Activated CD4-positive, alpha-beta memory T cell treated with anti-CD3 and anti-CD28 coated beads, Interleukin-2, amount 10 ng/mL, durations not matched to agents 7 days and 5 days (primary cell): ENCODE measurements at regions not wholly inside any gene's neighbourhood (a gene's known extent, or its start where the extent isn't known, plus 50 kb on each side); places are given as distances from the start of the nearest gene placed in this dataset.
"Not testable (repeated sequence)": the region's sequence is repeated elsewhere in the genome, so short reads cannot be mapped to it uniquely, and the experiment has no call there.

ENCODE experiments used
- CTCF ChIA-PET: fragments of 350-600 bp; sonication (Branson Sonifier 250); formaldehyde crosslinking; loops from one replicate; lab custom pipeline; 2021; ENCODE audit warnings: antibody characterized with exemption, inconsistent platforms; lab: Charles Lee
- POLR2A ChIA-PET: fragments of 350-600 bp; sonication (Branson Sonifier 250); formaldehyde crosslinking; loops from one replicate; lab custom pipeline; 2021; ENCODE audit warnings: antibody characterized with exemption; lab: Charles Lee
- DNase-seq: peaks from one replicate; pipeline ENCODE4 v3.0.0-alpha.2; 2020
- H3K27ac Mint-ChIP-seq: one replicate; pipeline ENCODE4 v1.8.0; 2021; ENCODE audit warnings: mild to moderate bottlenecking, mixed read lengths
- H3K27me3 Mint-ChIP-seq: one replicate; pipeline ENCODE4 v1.8.0; 2021; ENCODE audit warnings: mixed read lengths
- H3K36me3 Mint-ChIP-seq: one replicate; pipeline ENCODE4 v1.8.0; 2021; ENCODE audit warnings: low read depth, mixed read lengths
- H3K4me1 Mint-ChIP-seq: one replicate; pipeline ENCODE4 v1.8.0; 2021; ENCODE audit warnings: mixed read lengths
- H3K4me3 Mint-ChIP-seq: one replicate; pipeline ENCODE4 v1.8.0; 2021; ENCODE audit warnings: mild to moderate bottlenecking, mixed read lengths
- H3K9me3 Mint-ChIP-seq: one replicate; pipeline ENCODE4 v1.8.0; 2021; ENCODE audit warnings: mixed read lengths

GRCh38 chr1:19024532-19024931 lies 68.1 kb upstream of the IFFO2 start:
- peaks cover 19% of the 10 kb centered on the region for H3K27me3 Mint-ChIP-seq
- H3K9me3 Mint-ChIP-seq, result no peaks in the 10 kb centered on the region
- POLR2A ChIA-PET, result no interaction called here
- H3K4me3 Mint-ChIP-seq, result no peak overlapping the region
- CTCF ChIA-PET, result interaction anchor here (1.4 kb wide), 1 partner anchor 9 kb away, joined by 3 read pairs; no protein-coding TSS in a partner anchor
- H3K36me3 Mint-ChIP-seq, result no peaks in the 10 kb centered on the region
- no peak for DNase-seq
- no peaks in the 10 kb centered on the region for H3K4me1 Mint-ChIP-seq
- H3K27ac Mint-ChIP-seq, result no peak overlapping the region

- no peak for DNase-seq
- Mint-ChIP-seq H3K9me3 (no peaks in the 10 kb centered on the region), H3K4me1 (no peaks in the 10 kb centered on the region), H3K4me3 (no peak overlapping the region), H3K27me3 (peaks cover 23% of the 10 kb centered on the region), H3K36me3 (no peaks in the 10 kb centered on the region), H3K27ac (no peak overlapping the region)
- ChIA-PET POLR2A (no interaction called here), CTCF (no interaction called here)
Observed at GRCh38 chr1:19023787-19024186, 67.3 kb upstream of the IFFO2 start.

- H3K4me3 Mint-ChIP-seq, result no peak overlapping the region
- ChIA-PET POLR2A (no interaction called here), CTCF (no interaction called here)
- no peak overlapping the region for H3K27ac Mint-ChIP-seq
- H3K36me3 Mint-ChIP-seq, result no peaks in the 10 kb centered on the region
- no peak for DNase-seq
- H3K9me3 Mint-ChIP-seq, result no peaks in the 10 kb centered on the region
- peaks cover 15% of the 10 kb centered on the region for H3K27me3 Mint-ChIP-seq
- H3K4me1 Mint-ChIP-seq, result no peaks in the 10 kb centered on the region
Observed at GRCh38 chr1:19021845-19022244, 65.4 kb upstream of the IFFO2 start.

GRCh38 chr1:19019288-19019687 lies 62.8 kb upstream of the IFFO2 start:
- CTCF ChIA-PET, H3K9me3 Mint-ChIP-seq, H3K4me1 Mint-ChIP-seq: not testable (repeated sequence)

GRCh38 chr1:19015476-19015875 lies 59.0 kb upstream of the IFFO2 start:
- no peaks in the 10 kb centered on the region for H3K9me3 Mint-ChIP-seq
- CTCF ChIA-PET, result interaction anchor here (1.1 kb wide), 1 partner anchor 9 kb away, joined by 3 read pairs; no protein-coding TSS in a partner anchor
- POLR2A ChIA-PET, result no interaction called here
- H3K36me3 Mint-ChIP-seq, result no peaks in the 10 kb centered on the region
- DNase-seq, result no peak
- peaks cover 11% of the 10 kb centered on the region for H3K27me3 Mint-ChIP-seq
- H3K4me3 Mint-ChIP-seq, result no peak overlapping the region
- H3K27ac Mint-ChIP-seq, result no peak overlapping the region
- peaks cover 21% of the 10 kb centered on the region for H3K4me1 Mint-ChIP-seq

More at GRCh38 chr1:19019288-19019687, 62.8 kb upstream of the IFFO2 start:
- H3K36me3 Mint-ChIP-seq, POLR2A ChIA-PET, H3K27ac Mint-ChIP-seq, DNase-seq, H3K4me3 Mint-ChIP-seq: not testable (repeated sequence)
- H3K27me3 Mint-ChIP-seq, result peaks cover 13% of the 10 kb centered on the region

GRCh38 chr1:19014765-19015164 lies 58.3 kb upstream of the IFFO2 start:
- DNase-seq, result no peak

GRCh38 chr1:19013826-19014548 lies 57.5 kb upstream of the IFFO2 start:
- POLR2A ChIA-PET, result no interaction called here

More at GRCh38 chr1:19014765-19015164, 58.3 kb upstream of the IFFO2 start:
- ChIA-PET POLR2A (no interaction called here), CTCF (no interaction called here)
- Mint-ChIP-seq H3K4me3 (no peak overlapping the region), H3K36me3 (no peaks in the 10 kb centered on the region), H3K9me3 (no peaks in the 10 kb centered on the region), H3K4me1 (peaks cover 28% of the 10 kb centered on the region), H3K27ac (no peak overlapping the region), H3K27me3 (peaks cover 11% of the 10 kb centered on the region)

GRCh38 chr1:19011845-19012231 lies 55.4 kb upstream of the IFFO2 start:
- CTCF ChIA-PET, result interaction anchor here (1.2 to 2.1 kb wide), 2 partner anchors 63 to 99 kb away, joined by 7 to 9 read pairs; no protein-coding TSS in a partner anchor
- peaks cover 11% of the 10 kb centered on the region for H3K27me3 Mint-ChIP-seq

More at GRCh38 chr1:19013826-19014548, 57.5 kb upstream of the IFFO2 start:
- H3K4me1 Mint-ChIP-seq, result peaks cover 28% of the 10 kb centered on the region
- DNase-seq, result no peak
- CTCF ChIA-PET, result no interaction called here
- H3K9me3 Mint-ChIP-seq, result no peaks in the 10 kb centered on the region
- no peak overlapping the region for H3K27ac Mint-ChIP-seq
- no peak overlapping the region for H3K4me3 Mint-ChIP-seq
- H3K27me3 Mint-ChIP-seq, result peaks cover 8% of the 10 kb centered on the region
- no peaks in the 10 kb centered on the region for H3K36me3 Mint-ChIP-seq

GRCh38 chr1:19010995-19011844 lies 54.7 kb upstream of the IFFO2 start:
- POLR2A ChIA-PET, result interaction anchor here (1.0 to 1.9 kb wide), 7 partner anchors 21 to 108 kb away, joined by 3 to 13 read pairs (median 4); partner anchors contain the start of gene ALDH4A1
- H3K4me1 Mint-ChIP-seq, result peaks cover 28% of the 10 kb centered on the region
- H3K27ac Mint-ChIP-seq, result peak overlapping the region; percentile 1

More at GRCh38 chr1:19011845-19012231, 55.4 kb upstream of the IFFO2 start:
- Mint-ChIP-seq H3K4me3 (no peak overlapping the region), H3K4me1 (peaks cover 28% of the 10 kb centered on the region), H3K9me3 (no peaks in the 10 kb centered on the region), H3K36me3 (no peaks in the 10 kb centered on the region), H3K27ac (no peak overlapping the region)
- POLR2A ChIA-PET, result interaction anchor here (1.0 to 1.9 kb wide), 7 partner anchors 20 to 109 kb away, joined by 3 to 13 read pairs (median 4); partner anchors contain the start of gene ALDH4A1
- no peak for DNase-seq

GRCh38 chr1:19010503-19010902 lies 54.0 kb upstream of the IFFO2 start:
- H3K27me3 Mint-ChIP-seq, result peaks cover 18% of the 10 kb centered on the region
- POLR2A ChIA-PET, result interaction anchor here (1.0 to 1.9 kb wide), 8 partner anchors 10 to 108 kb away, joined by 3 to 13 read pairs (median 4); partner anchors contain the start of gene ALDH4A1
- H3K4me1 Mint-ChIP-seq, result peaks cover 28% of the 10 kb centered on the region
- H3K36me3 Mint-ChIP-seq, result no peaks in the 10 kb centered on the region
- CTCF ChIA-PET, result interaction anchor here (1.0 to 2.1 kb wide), 3 partner anchors 9 to 98 kb away, joined by 3 to 9 read pairs (median 7); no protein-coding TSS in a partner anchor
- peaks cover 2% of the 10 kb centered on the region for H3K9me3 Mint-ChIP-seq
- peak overlapping the region; percentile 1 for H3K27ac Mint-ChIP-seq
- H3K4me3 Mint-ChIP-seq, result no peak overlapping the region
- no peak for DNase-seq

More at GRCh38 chr1:19010995-19011844, 54.7 kb upstream of the IFFO2 start:
- H3K4me3 Mint-ChIP-seq, result no peak overlapping the region
- H3K9me3 Mint-ChIP-seq, result peaks cover 2% of the 10 kb centered on the region
- no peaks in the 10 kb centered on the region for H3K36me3 Mint-ChIP-seq
- peak; percentile 85 for DNase-seq
- H3K27me3 Mint-ChIP-seq, result peaks cover 13% of the 10 kb centered on the region
- CTCF ChIA-PET, result interaction anchor here (1.0 to 2.1 kb wide), 3 partner anchors 10 to 98 kb away, joined by 3 to 9 read pairs (median 7); no protein-coding TSS in a partner anchor

GRCh38 chr1:19009882-19010321 lies 53.4 kb upstream of the IFFO2 start:
- no peaks in the 10 kb centered on the region for H3K36me3 Mint-ChIP-seq

GRCh38 chr1:19009126-19009881 lies 52.8 kb upstream of the IFFO2 start:
- peaks cover 28% of the 10 kb centered on the region for H3K4me1 Mint-ChIP-seq
- peaks cover 14% of the 10 kb centered on the region for H3K27me3 Mint-ChIP-seq
- H3K9me3 Mint-ChIP-seq, result peaks cover 2% of the 10 kb centered on the region
- no peak overlapping the region for H3K27ac Mint-ChIP-seq
- CTCF ChIA-PET, result no interaction called here
- no peak overlapping the region for H3K4me3 Mint-ChIP-seq
- no peaks in the 10 kb centered on the region for H3K36me3 Mint-ChIP-seq
- POLR2A ChIA-PET, result interaction anchor here (1.1 to 1.6 kb wide), 2 partner anchors 9 to 65 kb away, joined by 3 to 5 read pairs; no protein-coding TSS in a partner anchor
- DNase-seq, result no peak

More at GRCh38 chr1:19009882-19010321, 53.4 kb upstream of the IFFO2 start:
- no peak for DNase-seq
- CTCF ChIA-PET, result no interaction called here
- Mint-ChIP-seq H3K4me3 (no peak overlapping the region), H3K4me1 (peaks cover 28% of the 10 kb centered on the region), H3K27ac (no peak overlapping the region), H3K27me3 (peaks cover 15% of the 10 kb centered on the region), H3K9me3 (peaks cover 2% of the 10 kb centered on the region)
- POLR2A ChIA-PET, result interaction anchor here (1.1 to 1.6 kb wide), 2 partner anchors 9 to 64 kb away, joined by 3 to 5 read pairs; no protein-coding TSS in a partner anchor
